Activated CD8-positive, alpha-beta T cell treated with anti-CD3 and anti-CD28 coated beads for 36 hours (primary cell): ENCODE measurements at regions not wholly inside any gene's neighbourhood (a gene's known extent, or its start where the extent isn't known, plus 50 kb on each side); places are given as distances from the start of the nearest gene placed in this dataset.

Source experiments
- ATAC-seq: fragments of 200-7000 bp; cut with Tn5 transposase; one replicate; pipeline ENCODE4 v1.10.0; 2021; ENCODE audit warnings: mild to moderate bottlenecking, moderate library complexity
- CTCF ChIA-PET: fragments of 350-600 bp; sonication (Branson Sonifier 250); formaldehyde crosslinking; loops from one replicate; lab custom pipeline; 2021; ENCODE audit warnings: antibody characterized with exemption; lab: Charles Lee
- POLR2A ChIA-PET: fragments of 350-600 bp; sonication (Branson Sonifier 250); formaldehyde crosslinking; loops from one replicate; lab custom pipeline; 2021; ENCODE audit warnings: antibody characterized with exemption; lab: Charles Lee
- DNase-seq: peaks from one replicate; pipeline ENCODE4 v3.0.0-alpha.2; 2020
- H3K27ac Mint-ChIP-seq: one replicate; pipeline ENCODE4 v1.8.0; 2021; ENCODE audit warnings: mild to moderate bottlenecking, mixed read lengths
- H3K27me3 Mint-ChIP-seq: one replicate; pipeline ENCODE4 v1.8.0; 2021; ENCODE audit warnings: mixed read lengths
- H3K36me3 Mint-ChIP-seq: one replicate; pipeline ENCODE4 v1.8.0; 2021; ENCODE audit warnings: low read depth, mixed read lengths
- H3K4me1 Mint-ChIP-seq: one replicate; pipeline ENCODE4 v1.8.0; 2021; ENCODE audit warnings: low read depth, mixed read lengths
- H3K4me3 Mint-ChIP-seq: one replicate; pipeline ENCODE4 v1.8.0; 2021; ENCODE audit warnings: mild to moderate bottlenecking, moderate library complexity, mixed read lengths
- H3K9me3 Mint-ChIP-seq: one replicate; pipeline ENCODE4 v1.8.0; 2021; ENCODE audit warnings: mixed read lengths
- CTCF ChIP-seq: fragments of 200-600 bp; IDR thresholded peaks from one replicate; pipeline ENCODE4 v1.8.0; 2022; ENCODE audit warnings: antibody characterized with exemption, mild to moderate bottlenecking
- intact Hi-C: fragments of 100-400 bp; cut with micrococcal nuclease; formaldehyde crosslinking; loops from one replicate; pipeline ENCODE4 v1.10.0; 2022

- ATAC-seq (no peak), DNase-seq (no peak)
- Mint-ChIP-seq H3K4me3 (no peak overlapping the region), H3K9me3 (peaks cover 26% of the 10 kb centered on the region), H3K36me3 (peaks cover 6% of the 10 kb centered on the region), H3K27me3 (no peaks in the 10 kb centered on the region), H3K27ac (no peak overlapping the region), H3K4me1 (no peaks in the 10 kb centered on the region)
- TF ChIP-seq CTCF, result no peak
- ChIA-PET POLR2A (no interaction called here), CTCF (no interaction called here)
- intact Hi-C loops, result no loop called here
Observed at GRCh38 chr4:148634476-148634875, 192.3 kb upstream of the NR3C2 start.

GRCh38 chr4:148633720-148634119, 191.5 kb upstream of the NR3C2 start:
- H3K27ac Mint-ChIP-seq, result no peak overlapping the region
- H3K36me3 Mint-ChIP-seq, result peaks cover 6% of the 10 kb centered on the region
- H3K4me1 Mint-ChIP-seq, result no peaks in the 10 kb centered on the region
- no peaks in the 10 kb centered on the region for H3K27me3 Mint-ChIP-seq
- intact Hi-C loops, result no loop called here
- ChIA-PET POLR2A (no interaction called here), CTCF (no interaction called here)
- H3K9me3 Mint-ChIP-seq, result peaks cover 22% of the 10 kb centered on the region
- no peak overlapping the region for H3K4me3 Mint-ChIP-seq
- TF ChIP-seq CTCF, result no peak
- DNase-seq, result no peak
- no peak for ATAC-seq

- ATAC-seq, result no peak
- Mint-ChIP-seq H3K36me3 (peaks cover 2% of the 10 kb centered on the region), H3K4me1 (no peaks in the 10 kb centered on the region), H3K4me3 (no peak overlapping the region), H3K27ac (no peak overlapping the region), H3K27me3 (no peaks in the 10 kb centered on the region), H3K9me3 (peaks cover 15% of the 10 kb centered on the region)
- no peak for TF ChIP-seq CTCF
- CTCF ChIA-PET, result interaction anchor here (0.6 kb wide), 1 partner anchor 46 kb away, joined by 3 read pairs; no protein-coding TSS in a partner anchor
- DNase-seq, result no peak
- intact Hi-C loops, result no loop called here
- POLR2A ChIA-PET, result no interaction called here
Observed at GRCh38 chr4:148632476-148632875, 190.3 kb upstream of the NR3C2 start.

- no peak for DNase-seq
- Mint-ChIP-seq H3K27me3 (no peaks in the 10 kb centered on the region), H3K4me1 (no peaks in the 10 kb centered on the region), H3K9me3 (no peaks in the 10 kb centered on the region), H3K4me3 (no peak overlapping the region), H3K36me3 (no peaks in the 10 kb centered on the region), H3K27ac (no peak overlapping the region)
- ChIA-PET CTCF (no interaction called here), POLR2A (no interaction called here)
- no peak for ATAC-seq
- no peak for TF ChIP-seq CTCF
- intact Hi-C loops, result no loop called here
Observed at GRCh38 chr4:148630051-148630450, 187.8 kb upstream of the NR3C2 start.

GRCh38 chr4:148618856-148619255, 176.6 kb upstream of the NR3C2 start:
- H3K27me3 Mint-ChIP-seq, result no peaks in the 10 kb centered on the region
- ATAC-seq (no peak), DNase-seq (no peak)
- TF ChIP-seq CTCF, result no peak
- no peaks in the 10 kb centered on the region for H3K4me1 Mint-ChIP-seq
- ChIA-PET CTCF (no interaction called here), POLR2A (no interaction called here)
- intact Hi-C loops, result no loop called here
- H3K4me3 Mint-ChIP-seq, result no peak overlapping the region
- H3K27ac Mint-ChIP-seq, result no peak overlapping the region
- H3K9me3 Mint-ChIP-seq, result peaks cover 11% of the 10 kb centered on the region
- H3K36me3 Mint-ChIP-seq, result no peaks in the 10 kb centered on the region
